Uterus (tissue), 3 donors: ENCODE measurements at regions not wholly inside any gene's neighbourhood (a gene's known extent, or its start where the extent isn't known, plus 50 kb on each side); places are given as distances from the start of the nearest gene placed in this dataset.

Source experiments
- DNase-seq, 2 donors: peaks; one replicate each; pipeline ENCODE4 v3.0.0-alpha.2; 2019 to 2020
- H3K27ac ChIP-seq, 2 donors: fragments of 200-600 bp; sonication (generic); 1 replicate in 1 of 2; 2 replicates in 1 of 2; pipeline ENCODE4 v1.5.1; 2016 to 2018
- H3K27me3 ChIP-seq, 2 donors: fragments of 200-600 bp; sonication (generic); one replicate each; pipeline ENCODE4 v1.5.1; 2018 to 2019; ENCODE audit warnings: control low read depth in 1 of 2
- H3K36me3 ChIP-seq, 2 donors: fragments of 200-600 bp; sonication (generic); one replicate each; pipeline ENCODE4 v1.5.1; 2019; ENCODE audit warnings: control low read depth in 1 of 2
- H3K4me1 ChIP-seq, 2 donors: fragments of 200-600 bp; sonication (generic); one replicate each; pipeline ENCODE4 v1.5.1; 2018 to 2019; ENCODE audit warnings: control low read depth in 1 of 2
- H3K4me3 ChIP-seq, 2 donors: fragments of 200-600 bp; sonication (generic); 1 replicate in 1 of 2; 2 replicates in 1 of 2; pipeline ENCODE4 v1.5.1; 2018 to 2019; ENCODE audit warnings: mild to moderate bottlenecking in 1 of 2
- H3K9me3 ChIP-seq, 2 donors: fragments of 200-600 bp; sonication (generic); one replicate each; pipeline ENCODE4 v1.5.1; 2019; ENCODE audit warnings: control low read depth in 1 of 2
- POLR2A ChIP-seq, 2 donors: fragments of 450-650 bp; IDR thresholded peaks; one replicate each; pipeline ENCODE4 v1.6.1; 2016; ENCODE audit warnings: antibody characterized with exemption in 2 of 2, mild to moderate bottlenecking in 1 of 2, moderate library complexity in 1 of 2
- intact Hi-C: fragments of 100-400 bp; cut with DNase I; formaldehyde crosslinking; loops from one replicate; pipeline ENCODE4 v1.15.1; 2023; ENCODE audit warnings: low total_unique reads
- TF ChIP-seq, protein P1 (sequence below), 4 experiments: fragments of 200-600 bp in 2 of 4; fragments of 450-650 bp in 2 of 4; sonication (generic) in 2 of 4; IDR thresholded peaks; one replicate each; pipeline ENCODE4 v1.5.1; 2016 to 2019; ENCODE audit warnings: antibody characterized with exemption in 4 of 4, mild to moderate bottlenecking in 2 of 4, moderate library complexity in 1 of 4
- donor health status: DM: yes; HTN: yes; CAD: no.

DNA sequence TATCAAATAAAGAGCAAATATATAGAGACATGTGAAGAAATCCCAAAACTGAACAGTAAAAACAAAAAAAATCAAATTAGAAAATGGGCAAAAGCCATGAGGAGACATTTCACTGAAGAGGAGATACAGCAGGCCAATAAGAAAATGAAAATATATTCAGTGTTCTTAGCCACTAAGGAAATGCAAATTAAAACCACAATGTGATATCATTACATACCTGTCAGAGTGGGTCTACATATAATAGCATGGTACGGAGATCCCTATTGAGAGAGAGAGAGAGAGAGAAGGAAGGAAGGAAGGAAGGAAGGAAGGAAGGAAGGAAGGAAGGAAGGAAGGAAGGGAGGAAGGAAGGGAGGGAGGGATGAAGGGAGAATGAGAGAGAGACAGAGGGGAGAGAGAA lies 707.0 kb upstream of the ACTRT1 start:
- Histone ChIP-seq H3K36me3 (no peaks in the 10 kb centered on the region), H3K27me3 (no peaks in the 10 kb centered on the region), H3K27ac (no peak overlapping the region), H3K4me3 (no peak overlapping the region), H3K9me3 (no peaks in the 10 kb centered on the region), H3K4me1 (no peaks in the 10 kb centered on the region)
- no peak for DNase-seq
- intact Hi-C loops, result no loop called here
- TF ChIP-seq, protein P1, sequence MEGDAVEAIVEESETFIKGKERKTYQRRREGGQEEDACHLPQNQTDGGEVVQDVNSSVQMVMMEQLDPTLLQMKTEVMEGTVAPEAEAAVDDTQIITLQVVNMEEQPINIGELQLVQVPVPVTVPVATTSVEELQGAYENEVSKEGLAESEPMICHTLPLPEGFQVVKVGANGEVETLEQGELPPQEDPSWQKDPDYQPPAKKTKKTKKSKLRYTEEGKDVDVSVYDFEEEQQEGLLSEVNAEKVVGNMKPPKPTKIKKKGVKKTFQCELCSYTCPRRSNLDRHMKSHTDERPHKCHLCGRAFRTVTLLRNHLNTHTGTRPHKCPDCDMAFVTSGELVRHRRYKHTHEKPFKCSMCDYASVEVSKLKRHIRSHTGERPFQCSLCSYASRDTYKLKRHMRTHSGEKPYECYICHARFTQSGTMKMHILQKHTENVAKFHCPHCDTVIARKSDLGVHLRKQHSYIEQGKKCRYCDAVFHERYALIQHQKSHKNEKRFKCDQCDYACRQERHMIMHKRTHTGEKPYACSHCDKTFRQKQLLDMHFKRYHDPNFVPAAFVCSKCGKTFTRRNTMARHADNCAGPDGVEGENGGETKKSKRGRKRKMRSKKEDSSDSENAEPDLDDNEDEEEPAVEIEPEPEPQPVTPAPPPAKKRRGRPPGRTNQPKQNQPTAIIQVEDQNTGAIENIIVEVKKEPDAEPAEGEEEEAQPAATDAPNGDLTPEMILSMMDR (IDR thresholded peaks at IDR 0.05), result no peak
- no peak for TF ChIP-seq POLR2A (IDR thresholded peaks at IDR 0.05)

DNA sequence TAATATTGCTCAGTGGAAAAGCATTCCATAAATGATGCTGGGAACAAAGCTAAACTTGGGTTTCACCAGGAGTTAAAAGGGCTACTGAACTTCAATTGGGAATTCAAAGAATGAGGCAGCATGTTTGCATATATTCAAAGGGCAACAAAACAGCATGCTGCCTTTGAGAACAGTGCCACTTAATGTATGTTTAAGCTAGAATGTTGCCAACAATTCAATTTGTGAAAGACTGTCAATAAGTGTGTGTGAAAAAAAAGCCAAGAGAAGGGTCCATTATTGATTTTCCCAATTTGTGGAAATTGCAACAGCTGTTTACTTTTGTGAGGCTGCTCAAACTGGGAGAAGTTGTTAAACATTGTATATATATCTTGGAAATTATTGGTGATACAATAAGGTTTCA lies 701.9 kb upstream of the ACTRT1 start:
- Histone ChIP-seq H3K4me3 (no peak overlapping the region), H3K27me3 (no peaks in the 10 kb centered on the region), H3K27ac (no peak overlapping the region), H3K4me1 (no peaks in the 10 kb centered on the region), H3K36me3 (no peaks in the 10 kb centered on the region), H3K9me3 (no peaks in the 10 kb centered on the region)
- no peak for TF ChIP-seq POLR2A (IDR thresholded peaks at IDR 0.05)
- TF ChIP-seq, protein P1 (IDR thresholded peaks at IDR 0.05), result no peak
- intact Hi-C loops, result no loop called here
- no peak for DNase-seq

DNA sequence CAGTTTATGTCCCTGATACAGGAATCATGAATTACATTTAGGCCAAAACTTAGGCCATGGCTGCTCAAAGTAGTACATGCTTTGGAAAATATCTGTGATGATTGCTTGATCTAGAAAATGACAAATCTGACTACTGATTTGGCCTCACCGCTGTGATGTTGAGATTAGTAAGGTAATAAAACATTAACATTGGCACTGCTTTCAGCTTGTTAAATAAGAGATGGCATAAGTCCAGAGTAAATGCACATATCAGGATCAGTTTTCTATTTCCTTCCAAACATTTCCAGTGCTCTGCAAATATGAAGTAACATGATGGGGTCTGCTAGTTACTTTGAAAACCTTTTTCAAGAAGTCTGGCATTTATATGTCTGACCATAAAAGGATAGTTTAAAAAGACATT lies 687.3 kb upstream of the ACTRT1 start:
- H3K4me1 ChIP-seq, result no peaks in the 10 kb centered on the region
- no peak for DNase-seq
- H3K36me3 ChIP-seq, result no peaks in the 10 kb centered on the region
- no peak overlapping the region for H3K4me3 ChIP-seq
- intact Hi-C loops, result no loop called here
- no peaks in the 10 kb centered on the region for H3K27me3 ChIP-seq
- no peak overlapping the region for H3K27ac ChIP-seq
- no peak for TF ChIP-seq POLR2A (IDR thresholded peaks at IDR 0.05)
- TF ChIP-seq, protein P1 (IDR thresholded peaks at IDR 0.05), result no peak
- no peaks in the 10 kb centered on the region for H3K9me3 ChIP-seq

DNA sequence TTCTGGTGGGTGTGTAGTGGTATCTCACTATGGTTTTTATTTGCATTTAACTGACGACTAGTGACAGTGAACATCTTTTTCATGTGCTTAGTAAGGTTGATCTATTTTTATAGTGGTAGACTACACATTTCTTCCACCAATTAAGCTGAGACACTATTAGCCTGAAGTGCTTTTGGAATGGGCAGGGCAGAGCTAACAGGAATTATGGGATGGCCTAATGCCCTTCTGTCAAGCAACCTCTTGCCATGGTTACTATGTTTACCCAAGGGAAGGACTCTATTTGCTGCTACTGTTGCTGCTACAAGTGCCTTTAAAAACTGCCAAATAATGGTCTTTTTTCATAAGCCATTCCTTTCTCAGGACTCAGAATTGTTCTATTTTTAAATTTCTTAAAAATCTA lies 676.7 kb upstream of the ACTRT1 start:
- Histone ChIP-seq H3K9me3 (no peaks in the 10 kb centered on the region), H3K36me3 (no peaks in the 10 kb centered on the region), H3K4me3 (no peak overlapping the region), H3K4me1 (no peaks in the 10 kb centered on the region), H3K27me3 (no peaks in the 10 kb centered on the region), H3K27ac (no peak overlapping the region)
- intact Hi-C loops, result no loop called here
- TF ChIP-seq, protein P1 (IDR thresholded peaks at IDR 0.05), result no peak
- no peak for TF ChIP-seq POLR2A (IDR thresholded peaks at IDR 0.05)
- no peak for DNase-seq

DNA sequence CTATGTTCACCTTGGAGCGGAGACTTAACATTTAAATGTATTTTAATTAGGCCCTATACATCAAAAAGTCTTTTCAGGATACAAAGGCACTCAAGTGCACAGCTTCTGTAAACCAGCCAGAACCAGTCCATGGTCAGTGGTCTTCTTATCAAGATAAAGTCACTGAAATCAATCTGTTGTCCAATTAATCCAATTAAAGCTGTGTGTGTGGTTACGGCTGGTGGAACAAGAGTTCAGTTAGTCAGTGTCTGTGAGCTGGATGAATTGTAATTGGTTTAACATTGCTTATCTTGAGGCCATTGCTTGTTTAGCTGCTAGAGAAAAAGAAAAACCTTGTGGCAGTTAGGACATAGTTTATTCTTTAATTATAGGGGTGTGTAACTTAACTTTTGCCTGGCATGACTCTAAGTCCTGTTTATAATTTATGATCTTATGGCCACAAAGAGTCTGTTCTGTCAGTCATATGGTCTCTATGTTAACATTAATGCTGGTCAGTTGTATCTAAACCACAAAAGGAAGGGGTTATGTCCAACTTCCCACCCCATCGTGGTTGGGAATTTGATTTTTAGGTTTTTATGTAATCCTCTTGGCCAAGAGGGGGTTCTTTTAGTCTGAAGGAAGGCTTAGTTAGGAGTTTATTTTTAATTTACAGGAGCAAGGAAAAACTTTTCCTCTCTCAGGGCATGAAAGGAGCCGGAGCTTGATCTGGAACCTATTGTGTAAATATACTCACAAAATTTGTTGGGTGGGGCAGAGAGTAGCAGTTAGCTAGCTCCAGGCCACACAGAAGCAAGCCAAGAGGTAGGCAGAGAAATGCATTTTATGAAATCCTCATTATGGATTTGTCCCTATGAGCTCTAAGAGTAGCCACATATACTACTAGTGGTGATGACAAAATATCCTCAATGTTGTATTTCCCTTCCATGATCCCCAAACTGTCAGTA lies 665.7 kb upstream of the ACTRT1 start:
- no peak overlapping the region for H3K27ac ChIP-seq
- H3K9me3 ChIP-seq, result no peaks in the 10 kb centered on the region
- TF ChIP-seq, protein P1 (IDR thresholded peaks at IDR 0.05), result no peak
- no peak for TF ChIP-seq POLR2A (IDR thresholded peaks at IDR 0.05)
- no peaks in the 10 kb centered on the region for H3K27me3 ChIP-seq
- no peaks in the 10 kb centered on the region for H3K4me1 ChIP-seq
- DNase-seq, result no peak
- intact Hi-C loops, result no loop called here
- no peaks in the 10 kb centered on the region for H3K36me3 ChIP-seq
- no peak overlapping the region for H3K4me3 ChIP-seq
